Stimulated activated CD4-positive, alpha-beta T cell treated with anti-CD3 and anti-CD28 coated beads, Interleukin-2, amount 100 ng/mL, for 4 hours (primary cell): ENCODE measurements at regions not wholly inside any gene's neighbourhood (a gene's known extent, or its start where the extent isn't known, plus 50 kb on each side); places are given as distances from the start of the nearest gene placed in this dataset.

Experiments
- DNase-seq: peaks from one replicate; pipeline ENCODE4 v3.0.0-alpha.2; 2020; ENCODE audit warnings: low read depth

GRCh38 chr15:87528873-87529272 lies 727.7 kb downstream of the NTRK3 start:
- DNase-seq: no peak

- no peak for DNase-seq
Measured at GRCh38 chr15:87527875-87528274, 728.7 kb downstream of the NTRK3 start.

GRCh38 chr15:87527416-87527815 lies 729.1 kb downstream of the NTRK3 start:
- no peak for DNase-seq

- no peak for DNase-seq
Measured at GRCh38 chr15:87523516-87523915, 733.0 kb downstream of the NTRK3 start.

- no peak for DNase-seq
Measured at GRCh38 chr15:87522997-87523396, 733.5 kb downstream of the NTRK3 start.

GRCh38 chr15:87518957-87519356 lies 737.6 kb downstream of the NTRK3 start:
- no peak for DNase-seq

GRCh38 chr15:87508086-87508485 lies 748.5 kb downstream of the NTRK3 start:
- DNase-seq: no peak

GRCh38 chr15:87502173-87502572 lies 754.4 kb downstream of the NTRK3 start:
- DNase-seq: no peak

GRCh38 chr15:87500240-87500639 lies 756.3 kb downstream of the NTRK3 start:
- no peak for DNase-seq

- DNase-seq: no peak
Measured at GRCh38 chr15:87498560-87498959, 758.0 kb downstream of the NTRK3 start.

GRCh38 chr15:87496795-87497194 lies 759.7 kb downstream of the NTRK3 start:
- DNase-seq: no peak

GRCh38 chr15:87496109-87496508 lies 760.4 kb downstream of the NTRK3 start:
- DNase-seq: no peak

GRCh38 chr15:87493803-87494202 lies 762.7 kb downstream of the NTRK3 start:
- no peak for DNase-seq

GRCh38 chr15:87492321-87492720 lies 764.2 kb downstream of the NTRK3 start:
- DNase-seq: no peak

- DNase-seq: no peak
Measured at GRCh38 chr15:87490666-87491065, 765.9 kb downstream of the NTRK3 start.

GRCh38 chr15:87489902-87490665 lies 766.5 kb downstream of the NTRK3 start:
- no peak for DNase-seq

- no peak for DNase-seq
Measured at GRCh38 chr15:87489456-87489855, 767.1 kb downstream of the NTRK3 start.

GRCh38 chr15:87487484-87487883 lies 769.1 kb downstream of the NTRK3 start:
- no peak for DNase-seq

GRCh38 chr15:87483468-87483867 lies 773.1 kb downstream of the NTRK3 start:
- DNase-seq: no peak

- no peak for DNase-seq
Measured at GRCh38 chr15:87481126-87481525, 775.4 kb downstream of the NTRK3 start.

- no peak for DNase-seq
Measured at GRCh38 chr15:87478687-87479072, 777.9 kb downstream of the NTRK3 start.

- DNase-seq: no peak
Measured at GRCh38 chr15:87477737-87478686, 778.5 kb downstream of the NTRK3 start.

GRCh38 chr15:87477026-87477425 lies 779.5 kb downstream of the NTRK3 start:
- no peak for DNase-seq
